ENCODE measurements at regions not wholly inside any gene's neighbourhood (a gene's known extent, or its start where the extent isn't known, plus 50 kb on each side); places are given as distances from the start of the nearest gene placed in this dataset.

GRCh38 chr3:161744366-161744765 is 247.8 kb downstream of the OTOL1 start:
- DNase-seq (no peak), ATAC-seq (ENCODE audit: insufficient read depth, low FRiP score) (no peak)
- 77 to 84% methylated on average over 4 of the region's 4 CpGs for WGBS, 2 donors
- no peak overlapping the region for H3K4me3 ChIP-seq
- no peak overlapping the region for H3K27ac ChIP-seq (ENCODE audit: low read depth in 1 of 2, low read length in 1 of 2)
- no peaks in the 10 kb centered on the region for H3K27me3 ChIP-seq (ENCODE audit: control insufficient read depth in 3 of 3, insufficient read depth in 3 of 3, low read length in 2 of 3)
- no peak for TF ChIP-seq CTCF (IDR thresholded peaks at IDR 0.05; ENCODE audit: control extremely low read depth, extremely low read depth)
- no peak overlapping the region for H3K9ac ChIP-seq (ENCODE audit: insufficient read depth in 1 of 2, low read length in 2 of 2)
- H3K9me3 ChIP-seq (ENCODE audit: control insufficient read depth in 4 of 4, insufficient read depth in 3 of 4, low read length in 3 of 4): peaks cover 0 to 2% (median 0%) of the 10 kb centered on the region in 4 donors
- peaks cover 0 to 3% (median 0%) of the 10 kb centered on the region in 5 donors for H3K4me1 ChIP-seq (ENCODE audit: control insufficient read depth in 5 of 5, insufficient read depth in 5 of 5, low read length in 5 of 5)
- H3K36me3 ChIP-seq (ENCODE audit: control insufficient read depth in 4 of 4, insufficient read depth in 4 of 4, low read length in 4 of 4): no peaks in the 10 kb centered on the region

- Histone ChIP-seq H3K9ac (ENCODE audit: insufficient read depth in 1 of 2, low read length in 2 of 2) (no peak overlapping the region), H3K27me3 (ENCODE audit: control insufficient read depth in 3 of 3, insufficient read depth in 3 of 3, low read length in 2 of 3) (no peaks in the 10 kb centered on the region), H3K36me3 (ENCODE audit: control insufficient read depth in 4 of 4, insufficient read depth in 4 of 4, low read length in 4 of 4) (no peaks in the 10 kb centered on the region), H3K9me3 (ENCODE audit: control insufficient read depth in 4 of 4, insufficient read depth in 3 of 4, low read length in 3 of 4) (peaks cover 0 to 2% (median 0%) of the 10 kb centered on the region in 4 donors), H3K27ac (ENCODE audit: low read depth in 1 of 2, low read length in 1 of 2) (no peak overlapping the region), H3K4me3 (no peak overlapping the region), H3K4me1 (ENCODE audit: control insufficient read depth in 5 of 5, insufficient read depth in 5 of 5, low read length in 5 of 5) (peaks cover 0 to under 1% (median 0%) of the 10 kb centered on the region in 5 donors)
- no peak for DNase-seq
- no peak for TF ChIP-seq CTCF (IDR thresholded peaks at IDR 0.05; ENCODE audit: control extremely low read depth, extremely low read depth)
- ATAC-seq (ENCODE audit: insufficient read depth, low FRiP score): no peak
These were observed 249.1 kb downstream of the OTOL1 start for GRCh38 chr3:161745741-161746140.

GRCh38 chr3:161748049-161748448 is 251.4 kb downstream of the OTOL1 start:
- no peak overlapping the region for H3K4me3 ChIP-seq
- H3K36me3 ChIP-seq (ENCODE audit: control insufficient read depth in 4 of 4, insufficient read depth in 4 of 4, low read length in 4 of 4): no peaks in the 10 kb centered on the region
- peaks cover 0 to 2% (median 0%) of the 10 kb centered on the region in 4 donors for H3K9me3 ChIP-seq (ENCODE audit: control insufficient read depth in 4 of 4, insufficient read depth in 3 of 4, low read length in 3 of 4)
- no peak overlapping the region for H3K27ac ChIP-seq (ENCODE audit: low read depth in 1 of 2, low read length in 1 of 2)
- no peaks in the 10 kb centered on the region for H3K27me3 ChIP-seq (ENCODE audit: control insufficient read depth in 3 of 3, insufficient read depth in 3 of 3, low read length in 2 of 3)
- TF ChIP-seq CTCF (IDR thresholded peaks at IDR 0.05; ENCODE audit: control extremely low read depth, extremely low read depth): no peak
- H3K9ac ChIP-seq (ENCODE audit: insufficient read depth in 1 of 2, low read length in 2 of 2): no peak overlapping the region
- DNase-seq (no peak), ATAC-seq (ENCODE audit: insufficient read depth, low FRiP score) (no peak)
- no peaks in the 10 kb centered on the region for H3K4me1 ChIP-seq (ENCODE audit: control insufficient read depth in 5 of 5, insufficient read depth in 5 of 5, low read length in 5 of 5)

- ATAC-seq (ENCODE audit: insufficient read depth, low FRiP score) (no peak), DNase-seq (no peak)
- no peak for TF ChIP-seq CTCF (IDR thresholded peaks at IDR 0.05; ENCODE audit: control extremely low read depth, extremely low read depth)
- Histone ChIP-seq H3K4me3 (no peak overlapping the region), H3K9ac (ENCODE audit: insufficient read depth in 1 of 2, low read length in 2 of 2) (no peak overlapping the region), H3K36me3 (ENCODE audit: control insufficient read depth in 4 of 4, insufficient read depth in 4 of 4, low read length in 4 of 4) (no peaks in the 10 kb centered on the region), H3K4me1 (ENCODE audit: control insufficient read depth in 5 of 5, insufficient read depth in 5 of 5, low read length in 5 of 5) (no peaks in the 10 kb centered on the region), H3K27ac (ENCODE audit: low read depth in 1 of 2, low read length in 1 of 2) (no peak overlapping the region), H3K9me3 (ENCODE audit: control insufficient read depth in 4 of 4, insufficient read depth in 3 of 4, low read length in 3 of 4) (peaks cover 0 to 2% (median 0%) of the 10 kb centered on the region in 4 donors), H3K27me3 (ENCODE audit: control insufficient read depth in 3 of 3, insufficient read depth in 3 of 3, low read length in 2 of 3) (no peaks in the 10 kb centered on the region)
- 84 to 94% methylated on average over 3 of the region's 3 CpGs for WGBS, 2 donors
These were observed 257.9 kb downstream of the OTOL1 start for GRCh38 chr3:161754420-161755053.
